Hepatocyte (in vitro differentiated cells): ENCODE measurements at regions not wholly inside any gene's neighbourhood (a gene's known extent, or its start where the extent isn't known, plus 50 kb on each side); places are given as distances from the start of the nearest gene placed in this dataset.

ENCODE experiments used
- CTCF ChIP-seq: fragments of 200-600 bp; sonication (generic); IDR thresholded peaks from 2 replicates; pipeline ENCODE4 v1.5.1; 2016; ENCODE audit warnings: antibody characterized with exemption, mild to moderate bottlenecking; ENCODE audit not compliant: poor library complexity
- EZH2 ChIP-seq: fragments of 200-600 bp; sonication (generic); IDR thresholded peaks from 2 replicates; pipeline ENCODE4 v1.6.1; 2016; ENCODE audit warnings: antibody characterized with exemption, mild to moderate bottlenecking, borderline replicate concordance
- EZH2phosphoT487 ChIP-seq: fragments of 200-600 bp; sonication (generic); IDR thresholded peaks from one replicate; pipeline ENCODE4 v1.6.1; 2018; ENCODE audit warnings: antibody characterized with exemption, mild to moderate bottlenecking, low read depth, moderate library complexity; ENCODE audit not compliant: unreplicated experiment, severe bottlenecking

- TF ChIP-seq CTCF = no peak
- TF ChIP-seq EZH2phosphoT487 = no peak
- TF ChIP-seq EZH2 = no peak
Measured at GRCh38 chr2:41933046-41933420, 114.8 kb upstream of the PKDCC start.
